CD4-positive, alpha-beta memory T cell (primary cell): ENCODE measurements at regions not wholly inside any gene's neighbourhood (a gene's known extent, or its start where the extent isn't known, plus 50 kb on each side); places are given as distances from the start of the nearest gene placed in this dataset.

ENCODE experiments used
- CTCF ChIA-PET: fragments of 350-600 bp; sonication (Branson Sonifier 250); formaldehyde crosslinking; loops from one replicate; lab custom pipeline; 2021; ENCODE audit warnings: inconsistent platforms; ENCODE audit not compliant: partially characterized antibody; lab: Charles Lee
- POLR2A ChIA-PET: fragments of 350-600 bp; sonication (Branson Sonifier 250); formaldehyde crosslinking; loops from one replicate; lab custom pipeline; 2021; ENCODE audit not compliant: partially characterized antibody; lab: Charles Lee
- DNase-seq, 5 donors: peaks; one replicate each; pipeline versions ENCODE4 v3.0.0 to v3.0.0-alpha.2; 2020 to 2022; ENCODE audit warnings: mixed read lengths in 1 of 5
- H3K27ac ChIP-seq: one replicate; pipeline ENCODE4 v1.7.0; 2013; ENCODE audit warnings: low read depth, low read length
- H3K27me3 ChIP-seq: 2 replicates; pipeline ENCODE4 v1.7.0; 2013; ENCODE audit warnings: mild to moderate bottlenecking, low read length, moderate library complexity; ENCODE audit not compliant: insufficient read depth
- H3K36me3 ChIP-seq: 2 replicates; pipeline ENCODE4 v1.7.0; 2013; ENCODE audit warnings: mild to moderate bottlenecking, low read length, moderate library complexity; ENCODE audit not compliant: insufficient read depth
- H3K4me1 ChIP-seq: 2 replicates; pipeline ENCODE4 v1.7.0; 2013; ENCODE audit warnings: mild to moderate bottlenecking, low read length, moderate library complexity; ENCODE audit not compliant: insufficient read depth
- H3K4me3 ChIP-seq, 2 donors: one replicate each; pipeline ENCODE4 v1.7.0; 2013; ENCODE audit warnings: low read length in 2 of 2, mild to moderate bottlenecking in 1 of 2
- H3K9me3 ChIP-seq, 2 donors: one replicate each; pipeline ENCODE4 v1.7.0; 2013; ENCODE audit warnings: low read length in 2 of 2, control low read depth in 1 of 2; ENCODE audit not compliant: control insufficient read depth in 1 of 2
- H3K27ac Mint-ChIP-seq, 7 donors: one replicate each; pipeline ENCODE4 v1.8.0; 2020 to 2021; ENCODE audit warnings: mixed read lengths in 7 of 7, mild to moderate bottlenecking in 6 of 7, inconsistent platforms in 3 of 7, moderate library complexity in 3 of 7
- H3K27me3 Mint-ChIP-seq, 2 donors: one replicate each; pipeline ENCODE4 v1.8.0; 2020 to 2021; ENCODE audit warnings: mixed read lengths in 2 of 2
- H3K36me3 Mint-ChIP-seq, 2 donors: one replicate each; pipeline ENCODE4 v1.8.0; 2020 to 2021; ENCODE audit warnings: mixed read lengths in 2 of 2, inconsistent platforms in 1 of 2, mild to moderate bottlenecking in 1 of 2
- H3K4me1 Mint-ChIP-seq, 4 donors: one replicate each; pipeline ENCODE4 v1.8.0; 2020 to 2021; ENCODE audit warnings: mixed read lengths in 4 of 4, mild to moderate bottlenecking in 1 of 4
- H3K4me3 Mint-ChIP-seq, 8 donors: one replicate each; pipeline ENCODE4 v1.8.0; 2020 to 2021; ENCODE audit warnings: mixed read lengths in 8 of 8, mild to moderate bottlenecking in 7 of 8, moderate library complexity in 6 of 8, inconsistent platforms in 3 of 8
- H3K9me3 Mint-ChIP-seq, 8 donors: one replicate each; pipeline ENCODE4 v1.8.0; 2020 to 2021; ENCODE audit warnings: mixed read lengths in 8 of 8, mild to moderate bottlenecking in 5 of 8, inconsistent platforms in 3 of 8, moderate library complexity in 1 of 8
- intact Hi-C: fragments of 100-400 bp; cut with micrococcal nuclease; formaldehyde crosslinking; loops from one replicate; pipeline ENCODE4 v1.15.1; 2023

- Mint-ChIP-seq H3K4me3 (no peak overlapping the region), H3K4me1 (peaks cover 0 to 6% (median 1%) of the 10 kb centered on the region in 4 donors), H3K27ac (no peak overlapping the region), H3K27me3 (no peaks in the 10 kb centered on the region), H3K36me3 (peaks cover 5 to 15% of the 10 kb centered on the region in 2 donors), H3K9me3 (peaks cover 0 to 2% (median 0%) of the 10 kb centered on the region in 8 donors)
- CTCF ChIA-PET: no interaction called here
- POLR2A ChIA-PET: no interaction called here
- no peaks in the 10 kb centered on the region for H3K27me3 ChIP-seq
- no peak overlapping the region for H3K27ac ChIP-seq
- H3K4me3 ChIP-seq: no peak overlapping the region
- no peaks in the 10 kb centered on the region for H3K9me3 ChIP-seq
- H3K36me3 ChIP-seq: no peaks in the 10 kb centered on the region
- no peaks in the 10 kb centered on the region for H3K4me1 ChIP-seq
- intact Hi-C loops: no loop called here
- no peak for DNase-seq
Measured at GRCh38 chr6:154893917-154894316, 101.2 kb upstream of the TIAM2 start.

- no peaks in the 10 kb centered on the region for H3K27me3 Mint-ChIP-seq
- Histone ChIP-seq H3K36me3 (no peaks in the 10 kb centered on the region), H3K27me3 (no peaks in the 10 kb centered on the region), H3K9me3 (no peaks in the 10 kb centered on the region), H3K4me3 (no peak overlapping the region), H3K4me1 (no peaks in the 10 kb centered on the region), H3K27ac (no peak overlapping the region)
- intact Hi-C loops: no loop called here
- ChIA-PET POLR2A (no interaction called here), CTCF (interaction anchor here (0.6 to 0.8 kb wide), 2 partner anchors 28 to 33 kb away, joined by 3 to 5 read pairs; no protein-coding TSS in a partner anchor)
- peak overlapping the region in 2 of 7 donors; percentile 43 to 78 for H3K27ac Mint-ChIP-seq
- peaks cover 6 to 17% of the 10 kb centered on the region in 2 donors for H3K36me3 Mint-ChIP-seq
- peaks cover 0 to 4% (median under 1%) of the 10 kb centered on the region in 4 donors for H3K4me1 Mint-ChIP-seq
- peaks cover 0 to 2% (median 0%) of the 10 kb centered on the region in 8 donors for H3K9me3 Mint-ChIP-seq
- DNase-seq: no peak
- no peak overlapping the region for H3K4me3 Mint-ChIP-seq
Measured at GRCh38 chr6:154894902-154895301, 100.2 kb upstream of the TIAM2 start.

GRCh38 chr6:154895841-154896240 is 99.3 kb upstream of the TIAM2 start:
- Mint-ChIP-seq H3K27ac (peak overlapping the region in 1 of 7 donors; percentile 37), H3K4me1 (peaks cover 0 to 4% (median under 1%) of the 10 kb centered on the region in 4 donors), H3K36me3 (peaks cover 9 to 24% of the 10 kb centered on the region in 2 donors), H3K27me3 (no peaks in the 10 kb centered on the region), H3K9me3 (peaks cover 0 to 2% (median 0%) of the 10 kb centered on the region in 8 donors), H3K4me3 (no peak overlapping the region)
- H3K4me1 ChIP-seq: no peaks in the 10 kb centered on the region
- no peaks in the 10 kb centered on the region for H3K36me3 ChIP-seq
- no peaks in the 10 kb centered on the region for H3K9me3 ChIP-seq
- CTCF ChIA-PET: no interaction called here
- no peaks in the 10 kb centered on the region for H3K27me3 ChIP-seq
- no peak overlapping the region for H3K27ac ChIP-seq
- POLR2A ChIA-PET: no interaction called here
- no peak overlapping the region for H3K4me3 ChIP-seq
- intact Hi-C loops: no loop called here
- no peak for DNase-seq

- CTCF ChIA-PET: no interaction called here
- H3K9me3 Mint-ChIP-seq: peaks cover 0 to 2% (median 0%) of the 10 kb centered on the region in 8 donors
- Histone ChIP-seq H3K4me3 (no peak overlapping the region), H3K27me3 (no peaks in the 10 kb centered on the region), H3K9me3 (no peaks in the 10 kb centered on the region), H3K36me3 (no peaks in the 10 kb centered on the region), H3K4me1 (no peaks in the 10 kb centered on the region), H3K27ac (no peak overlapping the region)
- H3K4me3 Mint-ChIP-seq: no peak overlapping the region
- H3K36me3 Mint-ChIP-seq: peaks cover 15 to 38% of the 10 kb centered on the region in 2 donors
- no peaks in the 10 kb centered on the region for H3K27me3 Mint-ChIP-seq
- intact Hi-C loops: no loop called here
- H3K4me1 Mint-ChIP-seq: peaks cover 0 to 2% (median under 1%) of the 10 kb centered on the region in 4 donors
- no peak overlapping the region for H3K27ac Mint-ChIP-seq
- POLR2A ChIA-PET: no interaction called here
- no peak for DNase-seq
Measured at GRCh38 chr6:154898821-154899220, 96.3 kb upstream of the TIAM2 start.

- Histone ChIP-seq H3K4me1 (no peaks in the 10 kb centered on the region), H3K4me3 (no peak overlapping the region), H3K27me3 (no peaks in the 10 kb centered on the region), H3K36me3 (no peaks in the 10 kb centered on the region), H3K27ac (no peak overlapping the region), H3K9me3 (no peaks in the 10 kb centered on the region)
- Mint-ChIP-seq H3K4me1 (peaks cover 0 to 1% (median under 1%) of the 10 kb centered on the region in 4 donors), H3K27me3 (no peaks in the 10 kb centered on the region), H3K9me3 (peaks cover 0 to 2% (median 0%) of the 10 kb centered on the region in 8 donors), H3K27ac (peak overlapping the region in 2 of 7 donors; percentile 31 to 73), H3K4me3 (no peak overlapping the region), H3K36me3 (peaks cover 14 to 37% of the 10 kb centered on the region in 2 donors)
- DNase-seq: no peak
- intact Hi-C loops: no loop called here
- CTCF ChIA-PET: no interaction called here
- POLR2A ChIA-PET: interaction anchor here (0.9 kb wide), 1 partner anchor 13 kb away, joined by 3 read pairs; no protein-coding TSS in a partner anchor
Measured at GRCh38 chr6:154899824-154900463, 95.2 kb upstream of the TIAM2 start.

- Histone ChIP-seq H3K27ac (no peak overlapping the region), H3K9me3 (no peaks in the 10 kb centered on the region), H3K4me3 (no peak overlapping the region), H3K4me1 (no peaks in the 10 kb centered on the region), H3K27me3 (no peaks in the 10 kb centered on the region), H3K36me3 (no peaks in the 10 kb centered on the region)
- DNase-seq: no peak
- CTCF ChIA-PET: no interaction called here
- Mint-ChIP-seq H3K27me3 (no peaks in the 10 kb centered on the region), H3K4me1 (no peaks in the 10 kb centered on the region), H3K4me3 (no peak overlapping the region), H3K27ac (peak overlapping the region in 1 of 7 donors; percentile 74), H3K36me3 (peaks cover 11 to 29% of the 10 kb centered on the region in 2 donors), H3K9me3 (no peaks in the 10 kb centered on the region)
- intact Hi-C loops: no loop called here
- POLR2A ChIA-PET: no interaction called here
Measured at GRCh38 chr6:154901876-154902552, 93.1 kb upstream of the TIAM2 start.

GRCh38 chr6:154907291-154907690 is 87.8 kb upstream of the TIAM2 start:
- Histone ChIP-seq H3K4me1 (no peaks in the 10 kb centered on the region), H3K9me3 (no peaks in the 10 kb centered on the region), H3K4me3 (no peak overlapping the region), H3K27me3 (no peaks in the 10 kb centered on the region), H3K36me3 (no peaks in the 10 kb centered on the region), H3K27ac (no peak overlapping the region)
- H3K27me3 Mint-ChIP-seq: no peaks in the 10 kb centered on the region
- DNase-seq: no peak
- H3K4me1 Mint-ChIP-seq: no peaks in the 10 kb centered on the region
- H3K27ac Mint-ChIP-seq: no peak overlapping the region
- CTCF ChIA-PET: no interaction called here
- intact Hi-C loops: no loop called here
- no peak overlapping the region for H3K4me3 Mint-ChIP-seq
- no peaks in the 10 kb centered on the region for H3K9me3 Mint-ChIP-seq
- POLR2A ChIA-PET: no interaction called here
- peaks cover 5 to 18% of the 10 kb centered on the region in 2 donors for H3K36me3 Mint-ChIP-seq
